HG03060 (cell line): ENCODE measurements at regions not wholly inside any gene's neighbourhood (a gene's known extent, or its start where the extent isn't known, plus 50 kb on each side); places are given as distances from the start of the nearest gene placed in this dataset.
A peak's percentile ranks its signal among the peaks of the same experiment; 100 is the strongest.

Source experiments
- ATAC-seq: cut with Tn5 transposase; IDR thresholded peaks from one replicate; pipeline ENCODE4 v1.9.1; 2021; ENCODE audit warnings: low read depth, moderate number of reproducible peaks; ENCODE audit not compliant: unreplicated experiment

DNA sequence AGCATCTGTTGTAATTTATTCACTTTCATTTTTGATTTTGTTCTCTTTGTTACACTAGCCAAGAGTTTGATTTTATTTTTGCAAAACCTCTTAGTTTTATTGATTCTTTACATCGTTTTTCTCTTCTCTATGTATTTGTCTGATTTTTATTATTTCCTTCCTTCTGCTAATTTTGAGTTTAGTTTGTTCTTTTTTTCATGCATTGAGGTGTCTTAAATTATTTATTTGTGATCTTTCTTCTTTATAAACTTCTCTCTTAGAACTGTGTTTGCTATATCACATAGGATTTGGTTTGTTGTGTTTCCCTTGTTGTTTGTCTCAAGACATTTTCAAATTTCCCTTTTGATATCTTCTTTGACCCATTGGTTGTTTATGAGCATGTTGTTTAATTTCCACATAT is 51.7 kb upstream of the NFKBIA start:
- no peak for ATAC-seq

GRCh38 chr14:35458442-35458841 is 53.9 kb upstream of the NFKBIA start:
- ATAC-seq, result no peak

GRCh38 chr14:35459776-35460175 is 55.2 kb upstream of the NFKBIA start:
- ATAC-seq, result no peak

DNA sequence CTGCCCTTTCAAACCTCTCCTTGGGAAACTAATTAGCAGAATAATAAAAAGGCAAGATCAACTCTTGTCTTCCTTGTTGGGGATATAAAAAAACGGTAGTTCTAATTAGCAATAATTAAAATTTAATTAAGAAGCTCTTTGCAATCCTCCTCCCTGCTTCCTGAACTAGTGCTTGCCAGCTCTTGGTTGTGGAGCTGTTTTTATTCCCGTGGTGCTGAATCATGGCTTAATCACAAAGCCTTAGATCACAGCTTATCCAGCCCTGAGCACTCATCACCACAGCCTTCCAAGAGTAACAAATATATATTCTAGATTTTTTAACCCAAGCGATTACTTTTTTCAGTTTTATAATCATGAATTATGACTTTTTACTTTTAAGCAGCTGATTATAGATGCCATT is 63.2 kb upstream of the INSM2 start:
- ATAC-seq, result no peak

DNA sequence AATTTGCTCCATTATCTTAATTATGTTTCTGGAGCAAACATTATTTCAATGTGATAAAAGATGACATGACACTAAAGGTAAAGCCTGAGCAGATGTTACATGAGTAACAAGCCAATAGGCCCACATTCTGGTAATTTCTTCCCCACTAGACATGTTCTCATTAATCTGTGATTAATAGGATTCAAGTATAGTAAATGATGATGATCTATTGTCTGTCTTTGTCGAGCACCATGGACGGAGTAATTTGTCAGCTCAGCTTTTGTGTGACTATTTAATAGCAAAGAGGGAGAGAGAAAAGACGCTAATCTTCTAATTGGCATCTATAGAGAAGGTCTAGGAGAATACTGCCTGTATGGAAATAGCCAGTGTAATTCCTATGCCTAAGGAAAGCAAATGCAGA is 62.2 kb upstream of the INSM2 start:
- no peak for ATAC-seq

DNA sequence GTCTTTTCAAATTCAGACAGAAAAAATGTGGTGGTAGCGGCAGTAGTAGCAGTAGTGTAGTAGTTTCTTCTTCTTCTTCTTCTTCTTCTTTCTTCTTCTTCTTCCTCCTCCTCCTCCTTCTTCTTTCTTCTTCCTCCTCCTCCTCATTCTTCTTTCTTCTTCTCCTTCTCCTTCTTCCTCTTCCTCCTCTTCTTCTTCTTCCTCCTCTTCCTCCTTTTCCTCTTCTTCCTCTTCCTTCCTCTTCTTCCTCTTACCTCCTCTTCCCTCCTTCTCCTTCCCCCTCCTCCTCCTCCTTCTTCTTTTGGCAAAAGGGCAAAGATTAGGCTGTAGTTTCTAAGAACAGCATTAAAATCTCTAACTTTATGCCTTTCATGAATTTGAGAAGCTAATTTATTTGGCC is 59.6 kb upstream of the INSM2 start:
- ATAC-seq, result no peak

DNA sequence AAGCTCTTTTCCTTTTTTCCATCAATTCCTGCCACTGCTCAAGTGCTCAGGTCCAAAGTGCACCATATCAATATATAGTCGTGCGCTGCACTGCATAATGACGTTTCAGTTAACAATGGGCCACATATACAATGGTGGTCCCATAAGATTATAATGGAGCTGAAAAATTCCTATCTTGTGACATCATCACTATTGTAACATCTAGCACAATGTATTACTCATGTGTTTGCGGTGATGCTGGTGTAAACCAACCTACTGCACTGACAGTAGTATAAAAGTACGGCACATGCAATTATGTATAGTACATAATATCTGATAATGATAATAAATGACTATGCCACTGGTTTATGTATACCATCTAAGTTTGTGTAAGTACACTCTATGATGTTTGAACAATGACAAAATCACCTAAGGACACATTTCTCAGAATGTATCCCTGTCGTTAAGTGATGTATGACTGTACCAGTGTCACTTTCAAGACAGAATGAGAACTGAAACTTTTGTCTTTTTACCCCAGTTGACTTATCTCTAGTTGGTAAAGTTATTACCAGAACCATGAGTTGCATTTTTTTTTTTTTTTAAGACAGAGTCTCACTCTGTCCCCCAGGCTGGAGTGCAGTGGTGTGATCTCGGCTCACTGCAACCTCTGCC is 53.7 kb upstream of the INSM2 start:
- peak; percentile 86 for ATAC-seq

- no peak for ATAC-seq
These were observed 50.9 kb upstream of the INSM2 start for GRCh38 chr14:35482994-35483515.
